Activated naive CD8-positive, alpha-beta T cell (primary cell): ENCODE measurements at regions not wholly inside any gene's neighbourhood (a gene's known extent, or its start where the extent isn't known, plus 50 kb on each side); places are given as distances from the start of the nearest gene placed in this dataset.

Experiments used
- H3K27ac Mint-ChIP-seq: one replicate; pipeline ENCODE4 v1.8.0; 2021; ENCODE audit warnings: mixed read lengths
- H3K27me3 Mint-ChIP-seq: one replicate; pipeline ENCODE4 v1.8.0; 2021; ENCODE audit warnings: mixed read lengths
- H3K36me3 Mint-ChIP-seq: one replicate; pipeline ENCODE4 v1.8.0; 2021; ENCODE audit warnings: mixed read lengths
- H3K4me1 Mint-ChIP-seq: one replicate; pipeline ENCODE4 v1.8.0; 2021; ENCODE audit warnings: low read depth, mixed read lengths
- H3K4me3 Mint-ChIP-seq: one replicate; pipeline ENCODE4 v1.8.0; 2021; ENCODE audit warnings: mild to moderate bottlenecking, mixed read lengths
- H3K9me3 Mint-ChIP-seq: one replicate; pipeline ENCODE4 v1.8.0; 2021; ENCODE audit warnings: low read depth, mixed read lengths

GRCh38 chr21:43308101-43308814, 118.7 kb downstream of the SIK1 start:
- Mint-ChIP-seq H3K27me3 (no peaks in the 10 kb centered on the region), H3K27ac (no peak overlapping the region), H3K4me3 (no peak overlapping the region), H3K4me1 (no peaks in the 10 kb centered on the region), H3K36me3 (no peaks in the 10 kb centered on the region), H3K9me3 (no peaks in the 10 kb centered on the region)

- Mint-ChIP-seq H3K4me3 (no peak overlapping the region), H3K27me3 (no peaks in the 10 kb centered on the region), H3K36me3 (no peaks in the 10 kb centered on the region), H3K4me1 (no peaks in the 10 kb centered on the region), H3K9me3 (no peaks in the 10 kb centered on the region), H3K27ac (no peak overlapping the region)
Measured at GRCh38 chr21:43307677-43308070, 119.3 kb downstream of the SIK1 start.

- no peaks in the 10 kb centered on the region for H3K27me3 Mint-ChIP-seq
- H3K4me1 Mint-ChIP-seq, result no peaks in the 10 kb centered on the region
- H3K27ac Mint-ChIP-seq, result no peak overlapping the region
- no peaks in the 10 kb centered on the region for H3K36me3 Mint-ChIP-seq
- H3K9me3 Mint-ChIP-seq, result no peaks in the 10 kb centered on the region
- no peak overlapping the region for H3K4me3 Mint-ChIP-seq
Measured at GRCh38 chr21:43306911-43307676, 119.8 kb downstream of the SIK1 start.

- H3K27ac Mint-ChIP-seq, result no peak overlapping the region
Measured at GRCh38 chr21:43306391-43306790, 120.5 kb downstream of the SIK1 start.

GRCh38 chr21:43305811-43306311, 121.1 kb downstream of the SIK1 start:
- Mint-ChIP-seq H3K4me1 (no peaks in the 10 kb centered on the region), H3K9me3 (no peaks in the 10 kb centered on the region), H3K27me3 (no peaks in the 10 kb centered on the region), H3K36me3 (no peaks in the 10 kb centered on the region), H3K4me3 (no peak overlapping the region), H3K27ac (no peak overlapping the region)

More at GRCh38 chr21:43306391-43306790, 120.5 kb downstream of the SIK1 start:
- H3K27me3 Mint-ChIP-seq, result no peaks in the 10 kb centered on the region
- H3K36me3 Mint-ChIP-seq, result no peaks in the 10 kb centered on the region
- H3K9me3 Mint-ChIP-seq, result no peaks in the 10 kb centered on the region
- no peak overlapping the region for H3K4me3 Mint-ChIP-seq
- no peaks in the 10 kb centered on the region for H3K4me1 Mint-ChIP-seq

- Mint-ChIP-seq H3K4me3 (no peak overlapping the region), H3K27me3 (no peaks in the 10 kb centered on the region), H3K27ac (no peak overlapping the region), H3K9me3 (no peaks in the 10 kb centered on the region), H3K4me1 (no peaks in the 10 kb centered on the region), H3K36me3 (no peaks in the 10 kb centered on the region)
Measured at GRCh38 chr21:43305336-43305665, 121.6 kb downstream of the SIK1 start.

GRCh38 chr21:43304621-43305335, 122.2 kb downstream of the SIK1 start:
- Mint-ChIP-seq H3K36me3 (no peaks in the 10 kb centered on the region), H3K27me3 (no peaks in the 10 kb centered on the region), H3K9me3 (no peaks in the 10 kb centered on the region), H3K4me3 (no peak overlapping the region), H3K4me1 (no peaks in the 10 kb centered on the region), H3K27ac (no peak overlapping the region)

GRCh38 chr21:43304206-43304605, 122.7 kb downstream of the SIK1 start:
- H3K36me3 Mint-ChIP-seq, result no peaks in the 10 kb centered on the region
- no peak overlapping the region for H3K27ac Mint-ChIP-seq
- no peaks in the 10 kb centered on the region for H3K27me3 Mint-ChIP-seq
- H3K4me1 Mint-ChIP-seq, result no peaks in the 10 kb centered on the region
- no peaks in the 10 kb centered on the region for H3K9me3 Mint-ChIP-seq
- no peak overlapping the region for H3K4me3 Mint-ChIP-seq

- Mint-ChIP-seq H3K9me3 (no peaks in the 10 kb centered on the region), H3K27me3 (no peaks in the 10 kb centered on the region), H3K4me1 (no peaks in the 10 kb centered on the region), H3K36me3 (no peaks in the 10 kb centered on the region), H3K4me3 (no peak overlapping the region), H3K27ac (no peak overlapping the region)
Measured at GRCh38 chr21:43303275-43304178, 123.4 kb downstream of the SIK1 start.

GRCh38 chr21:43302769-43303168, 124.2 kb downstream of the SIK1 start:
- Mint-ChIP-seq H3K4me1 (no peaks in the 10 kb centered on the region), H3K4me3 (no peak overlapping the region), H3K27ac (no peak overlapping the region), H3K27me3 (no peaks in the 10 kb centered on the region), H3K9me3 (no peaks in the 10 kb centered on the region), H3K36me3 (no peaks in the 10 kb centered on the region)

- no peak overlapping the region for H3K4me3 Mint-ChIP-seq
- no peaks in the 10 kb centered on the region for H3K36me3 Mint-ChIP-seq
- H3K27me3 Mint-ChIP-seq, result no peaks in the 10 kb centered on the region
- no peaks in the 10 kb centered on the region for H3K4me1 Mint-ChIP-seq
- no peaks in the 10 kb centered on the region for H3K9me3 Mint-ChIP-seq
- no peak overlapping the region for H3K27ac Mint-ChIP-seq
Measured at GRCh38 chr21:43302062-43302700, 124.8 kb downstream of the SIK1 start.

- no peaks in the 10 kb centered on the region for H3K4me1 Mint-ChIP-seq
- no peaks in the 10 kb centered on the region for H3K36me3 Mint-ChIP-seq
- H3K27ac Mint-ChIP-seq, result no peak overlapping the region
- no peaks in the 10 kb centered on the region for H3K9me3 Mint-ChIP-seq
- no peaks in the 10 kb centered on the region for H3K27me3 Mint-ChIP-seq
- H3K4me3 Mint-ChIP-seq, result no peak overlapping the region
Measured at GRCh38 chr21:43301409-43302061, 125.4 kb downstream of the SIK1 start.

- no peaks in the 10 kb centered on the region for H3K27me3 Mint-ChIP-seq
- H3K4me1 Mint-ChIP-seq, result no peaks in the 10 kb centered on the region
- H3K4me3 Mint-ChIP-seq, result no peak overlapping the region
- H3K9me3 Mint-ChIP-seq, result peaks cover under 1% of the 10 kb centered on the region
- H3K36me3 Mint-ChIP-seq, result no peaks in the 10 kb centered on the region
- no peak overlapping the region for H3K27ac Mint-ChIP-seq
Measured at GRCh38 chr21:43300496-43301408, 126.2 kb downstream of the SIK1 start.
